Superior temporal gyrus (tissue), 1 donor: ENCODE measurements at regions not wholly inside any gene's neighbourhood (a gene's known extent, or its start where the extent isn't known, plus 50 kb on each side); places are given as distances from the start of the nearest gene placed in this dataset.
"Not testable (repeated sequence)": the region's sequence is repeated elsewhere in the genome, so short reads cannot be mapped to it uniquely, and the experiment has no call there.

ENCODE experiments used
- DNase-seq: peaks from one replicate; pipeline ENCODE4 v3.0.0-alpha.2; 2016; ENCODE audit errors: extremely low spot score

GRCh38 chr6:23656255-23657194 is 469.5 kb upstream of the NRSN1 start:
- no peak for DNase-seq

GRCh38 chr6:23659125-23659524 is 466.9 kb upstream of the NRSN1 start:
- peak; percentile 83 for DNase-seq

GRCh38 chr6:23661549-23661948 is 464.5 kb upstream of the NRSN1 start:
- DNase-seq = no peak

- no peak for DNase-seq
Observed at GRCh38 chr6:23663096-23663495, 462.9 kb upstream of the NRSN1 start.

- no peak for DNase-seq
Observed at GRCh38 chr6:23663652-23664051, 462.4 kb upstream of the NRSN1 start.

- not testable (repeated sequence) for DNase-seq
Observed at GRCh38 chr6:23665911-23666310, 460.1 kb upstream of the NRSN1 start.

GRCh38 chr6:23672737-23673136 is 453.3 kb upstream of the NRSN1 start:
- no peak for DNase-seq

GRCh38 chr6:23678626-23679025 is 447.4 kb upstream of the NRSN1 start:
- no peak for DNase-seq

- DNase-seq = no peak
Observed at GRCh38 chr6:23681743-23682142, 444.3 kb upstream of the NRSN1 start.

- DNase-seq = no peak
Observed at GRCh38 chr6:23688650-23689049, 437.4 kb upstream of the NRSN1 start.

GRCh38 chr6:23690453-23691049 is 435.5 kb upstream of the NRSN1 start:
- DNase-seq = peak; percentile 33

- no peak for DNase-seq
Observed at GRCh38 chr6:23692184-23692583, 433.8 kb upstream of the NRSN1 start.

GRCh38 chr6:23696992-23697391 is 429.0 kb upstream of the NRSN1 start:
- no peak for DNase-seq

- no peak for DNase-seq
Observed at GRCh38 chr6:23704479-23705052, 421.4 kb upstream of the NRSN1 start.

- no peak for DNase-seq
Observed at GRCh38 chr6:23705697-23706096, 420.3 kb upstream of the NRSN1 start.

GRCh38 chr6:23712756-23713155 is 413.3 kb upstream of the NRSN1 start:
- DNase-seq = peak; percentile 45

GRCh38 chr6:23713211-23713610 is 412.8 kb upstream of the NRSN1 start:
- DNase-seq = no peak

GRCh38 chr6:23728707-23729106 is 397.3 kb upstream of the NRSN1 start:
- DNase-seq = no peak

GRCh38 chr6:23731609-23732008 is 394.4 kb upstream of the NRSN1 start:
- DNase-seq = no peak

- DNase-seq = no peak
Observed at GRCh38 chr6:23732521-23732920, 393.5 kb upstream of the NRSN1 start.

- no peak for DNase-seq
Observed at GRCh38 chr6:23735151-23735550, 390.9 kb upstream of the NRSN1 start.

GRCh38 chr6:23736577-23736976 is 389.4 kb upstream of the NRSN1 start:
- DNase-seq = no peak

- DNase-seq = no peak
Observed at GRCh38 chr6:23747239-23747638, 378.8 kb upstream of the NRSN1 start.
